ENCODE measurements at regions not wholly inside any gene's neighbourhood (a gene's known extent, or its start where the extent isn't known, plus 50 kb on each side); places are given as distances from the start of the nearest gene placed in this dataset.

DNA sequence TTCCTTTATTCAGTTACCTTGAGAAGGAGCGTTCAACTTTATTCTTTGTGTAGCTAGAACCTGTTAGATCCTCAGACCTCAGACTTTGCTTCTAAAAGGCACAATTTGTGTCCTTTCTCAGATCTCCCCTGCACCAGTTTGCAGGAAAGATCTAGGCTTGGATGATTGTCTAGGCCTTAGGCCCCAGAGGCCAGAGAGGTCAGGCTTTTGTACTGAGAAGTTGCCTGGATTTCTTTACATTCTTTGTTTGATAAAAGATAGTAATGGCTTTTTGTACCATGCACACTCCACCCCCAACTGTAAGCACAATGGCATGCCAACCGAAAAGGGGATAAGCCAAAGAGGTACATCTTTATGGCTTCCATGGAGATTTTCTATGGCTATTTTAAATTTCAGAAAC lies 719.6 kb upstream of the NR2F2 start:
- TF ChIP-seq, protein P1, sequence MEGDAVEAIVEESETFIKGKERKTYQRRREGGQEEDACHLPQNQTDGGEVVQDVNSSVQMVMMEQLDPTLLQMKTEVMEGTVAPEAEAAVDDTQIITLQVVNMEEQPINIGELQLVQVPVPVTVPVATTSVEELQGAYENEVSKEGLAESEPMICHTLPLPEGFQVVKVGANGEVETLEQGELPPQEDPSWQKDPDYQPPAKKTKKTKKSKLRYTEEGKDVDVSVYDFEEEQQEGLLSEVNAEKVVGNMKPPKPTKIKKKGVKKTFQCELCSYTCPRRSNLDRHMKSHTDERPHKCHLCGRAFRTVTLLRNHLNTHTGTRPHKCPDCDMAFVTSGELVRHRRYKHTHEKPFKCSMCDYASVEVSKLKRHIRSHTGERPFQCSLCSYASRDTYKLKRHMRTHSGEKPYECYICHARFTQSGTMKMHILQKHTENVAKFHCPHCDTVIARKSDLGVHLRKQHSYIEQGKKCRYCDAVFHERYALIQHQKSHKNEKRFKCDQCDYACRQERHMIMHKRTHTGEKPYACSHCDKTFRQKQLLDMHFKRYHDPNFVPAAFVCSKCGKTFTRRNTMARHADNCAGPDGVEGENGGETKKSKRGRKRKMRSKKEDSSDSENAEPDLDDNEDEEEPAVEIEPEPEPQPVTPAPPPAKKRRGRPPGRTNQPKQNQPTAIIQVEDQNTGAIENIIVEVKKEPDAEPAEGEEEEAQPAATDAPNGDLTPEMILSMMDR (conservative IDR thresholded peaks at IDR 0.05; ENCODE audit: low read depth, low read length): no peak
- TF ChIP-seq EZH2 (IDR thresholded peaks at IDR 0.05; ENCODE audit: borderline replicate concordance, low read depth, low read length, poor library complexity, severe bottlenecking): no peak
